ENCODE measurements at regions not wholly inside any gene's neighbourhood (a gene's known extent, or its start where the extent isn't known, plus 50 kb on each side); places are given as distances from the start of the nearest gene placed in this dataset.

DNA sequence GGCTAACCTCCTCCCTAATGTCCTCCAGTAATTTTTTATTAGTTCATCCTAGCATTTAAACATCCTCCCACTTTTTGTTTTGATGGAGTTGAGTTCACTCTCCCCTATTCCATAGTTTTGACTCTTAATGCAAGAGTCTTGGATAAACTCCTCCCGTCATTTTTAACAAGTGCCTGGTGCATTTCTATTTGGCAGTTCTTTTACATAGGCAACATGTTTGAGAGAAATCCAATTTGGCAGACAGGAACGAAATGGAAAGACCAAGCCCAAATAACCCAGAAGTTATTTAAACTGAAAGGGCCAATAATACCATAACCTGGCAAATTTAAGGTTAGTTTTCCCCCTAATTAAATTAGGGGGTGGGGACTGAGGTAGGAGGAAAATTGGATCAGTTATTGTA is 291.5 kb upstream of the MANEA start:
- Histone ChIP-seq H3K4me2 (ENCODE audit: low read length) (no peak overlapping the region), H3K79me2 (ENCODE audit: insufficient read depth, low read length) (no peaks in the 10 kb centered on the region), H3K27me3 (ENCODE audit: insufficient read depth, low read length) (no peaks in the 10 kb centered on the region), H3K4me3 (ENCODE audit: low read depth, low read length, poor library complexity, severe bottlenecking) (no peak overlapping the region), H3F3A (ENCODE audit: insufficient read depth, low read length) (no peaks in the 10 kb centered on the region), H3K9me2 (ENCODE audit: low read depth, low read length) (no peaks in the 10 kb centered on the region), H3K4me1 (ENCODE audit: insufficient read depth, low read length, severe bottlenecking) (no peaks in the 10 kb centered on the region), H3K36me3 (ENCODE audit: insufficient read depth, low read length) (no peaks in the 10 kb centered on the region), H3K27ac (ENCODE audit: low read depth, low read length, poor library complexity, severe bottlenecking) (no peak overlapping the region), H3K9ac (ENCODE audit: low read length) (no peak overlapping the region), H4K20me1 (ENCODE audit: insufficient read depth, low read length) (no peaks in the 10 kb centered on the region), H2AFZ (ENCODE audit: low read length) (no peak overlapping the region), H3K9me3 (ENCODE audit: low read length) (no peaks in the 10 kb centered on the region)
- no peak for TF ChIP-seq EZH2 (IDR thresholded peaks at IDR 0.05; ENCODE audit: borderline replicate concordance, low read length)
- TF ChIP-seq, protein P1, sequence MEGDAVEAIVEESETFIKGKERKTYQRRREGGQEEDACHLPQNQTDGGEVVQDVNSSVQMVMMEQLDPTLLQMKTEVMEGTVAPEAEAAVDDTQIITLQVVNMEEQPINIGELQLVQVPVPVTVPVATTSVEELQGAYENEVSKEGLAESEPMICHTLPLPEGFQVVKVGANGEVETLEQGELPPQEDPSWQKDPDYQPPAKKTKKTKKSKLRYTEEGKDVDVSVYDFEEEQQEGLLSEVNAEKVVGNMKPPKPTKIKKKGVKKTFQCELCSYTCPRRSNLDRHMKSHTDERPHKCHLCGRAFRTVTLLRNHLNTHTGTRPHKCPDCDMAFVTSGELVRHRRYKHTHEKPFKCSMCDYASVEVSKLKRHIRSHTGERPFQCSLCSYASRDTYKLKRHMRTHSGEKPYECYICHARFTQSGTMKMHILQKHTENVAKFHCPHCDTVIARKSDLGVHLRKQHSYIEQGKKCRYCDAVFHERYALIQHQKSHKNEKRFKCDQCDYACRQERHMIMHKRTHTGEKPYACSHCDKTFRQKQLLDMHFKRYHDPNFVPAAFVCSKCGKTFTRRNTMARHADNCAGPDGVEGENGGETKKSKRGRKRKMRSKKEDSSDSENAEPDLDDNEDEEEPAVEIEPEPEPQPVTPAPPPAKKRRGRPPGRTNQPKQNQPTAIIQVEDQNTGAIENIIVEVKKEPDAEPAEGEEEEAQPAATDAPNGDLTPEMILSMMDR (IDR thresholded peaks at IDR 0.05; ENCODE audit: low read length) = no peak

GRCh38 chr6:95286874-95287273 is 290.5 kb upstream of the MANEA start:
- no peaks in the 10 kb centered on the region for H3K36me3 ChIP-seq (ENCODE audit: insufficient read depth, low read length)
- H3K4me3 ChIP-seq (ENCODE audit: low read depth, low read length, poor library complexity, severe bottlenecking) = no peak overlapping the region
- H2AFZ ChIP-seq (ENCODE audit: low read length) = no peak overlapping the region
- no peaks in the 10 kb centered on the region for H3K9me2 ChIP-seq (ENCODE audit: low read depth, low read length)
- no peaks in the 10 kb centered on the region for H3F3A ChIP-seq (ENCODE audit: insufficient read depth, low read length)
- H4K20me1 ChIP-seq (ENCODE audit: insufficient read depth, low read length) = no peaks in the 10 kb centered on the region
- H3K9me3 ChIP-seq (ENCODE audit: low read length) = no peaks in the 10 kb centered on the region
- TF ChIP-seq EZH2 (IDR thresholded peaks at IDR 0.05; ENCODE audit: borderline replicate concordance, low read length) = no peak
- TF ChIP-seq, protein P1 (IDR thresholded peaks at IDR 0.05; ENCODE audit: low read length) = no peak
- no peaks in the 10 kb centered on the region for H3K4me1 ChIP-seq (ENCODE audit: insufficient read depth, low read length, severe bottlenecking)
- H3K27ac ChIP-seq (ENCODE audit: low read depth, low read length, poor library complexity, severe bottlenecking) = no peak overlapping the region
- no peak overlapping the region for H3K9ac ChIP-seq (ENCODE audit: low read length)
- no peak overlapping the region for H3K4me2 ChIP-seq (ENCODE audit: low read length)
- H3K79me2 ChIP-seq (ENCODE audit: insufficient read depth, low read length) = no peaks in the 10 kb centered on the region
- H3K27me3 ChIP-seq (ENCODE audit: insufficient read depth, low read length) = no peaks in the 10 kb centered on the region

GRCh38 chr6:95288251-95288650 is 289.1 kb upstream of the MANEA start:
- H3K9ac ChIP-seq (ENCODE audit: low read length) = no peak overlapping the region
- H3K27ac ChIP-seq (ENCODE audit: low read depth, low read length, poor library complexity, severe bottlenecking) = no peak overlapping the region
- no peaks in the 10 kb centered on the region for H3K4me1 ChIP-seq (ENCODE audit: insufficient read depth, low read length, severe bottlenecking)
- no peak overlapping the region for H3K4me2 ChIP-seq (ENCODE audit: low read length)
- no peaks in the 10 kb centered on the region for H3K9me3 ChIP-seq (ENCODE audit: low read length)
- no peaks in the 10 kb centered on the region for H3F3A ChIP-seq (ENCODE audit: insufficient read depth, low read length)
- no peaks in the 10 kb centered on the region for H3K9me2 ChIP-seq (ENCODE audit: low read depth, low read length)
- no peak overlapping the region for H2AFZ ChIP-seq (ENCODE audit: low read length)
- no peaks in the 10 kb centered on the region for H3K36me3 ChIP-seq (ENCODE audit: insufficient read depth, low read length)
- TF ChIP-seq, protein P1 (IDR thresholded peaks at IDR 0.05; ENCODE audit: low read length) = no peak
- no peak for TF ChIP-seq EZH2 (IDR thresholded peaks at IDR 0.05; ENCODE audit: borderline replicate concordance, low read length)
- H3K4me3 ChIP-seq (ENCODE audit: low read depth, low read length, poor library complexity, severe bottlenecking) = no peak overlapping the region
- H3K27me3 ChIP-seq (ENCODE audit: insufficient read depth, low read length) = no peaks in the 10 kb centered on the region
- no peaks in the 10 kb centered on the region for H3K79me2 ChIP-seq (ENCODE audit: insufficient read depth, low read length)
- H4K20me1 ChIP-seq (ENCODE audit: insufficient read depth, low read length) = no peaks in the 10 kb centered on the region
